ENCODE measurements at regions not wholly inside any gene's neighbourhood (a gene's known extent, or its start where the extent isn't known, plus 50 kb on each side); places are given as distances from the start of the nearest gene placed in this dataset.

GRCh38 chr1:4084446-4084845, 184.4 kb upstream of the C1orf174 start:
- H3K4me1 ChIP-seq, result peaks cover 0 to 14% (median 0%) of the 10 kb centered on the region in 4 donors
- no peak overlapping the region for H3K4me3 ChIP-seq
- intact Hi-C loops (cut with DNase I; ENCODE audit: low total_unique reads), result no loop called here
- TF ChIP-seq CTCF (IDR thresholded peaks at IDR 0.05), result no peak
- DNase-seq, result no peak
- H3K27me3 ChIP-seq, result peaks cover 0 to 34% of the 10 kb centered on the region in 2 donors
- H3K27ac ChIP-seq, result no peak overlapping the region
- no peaks in the 10 kb centered on the region for H3K36me3 ChIP-seq
- no peaks in the 10 kb centered on the region for H3K9me3 ChIP-seq

DNA sequence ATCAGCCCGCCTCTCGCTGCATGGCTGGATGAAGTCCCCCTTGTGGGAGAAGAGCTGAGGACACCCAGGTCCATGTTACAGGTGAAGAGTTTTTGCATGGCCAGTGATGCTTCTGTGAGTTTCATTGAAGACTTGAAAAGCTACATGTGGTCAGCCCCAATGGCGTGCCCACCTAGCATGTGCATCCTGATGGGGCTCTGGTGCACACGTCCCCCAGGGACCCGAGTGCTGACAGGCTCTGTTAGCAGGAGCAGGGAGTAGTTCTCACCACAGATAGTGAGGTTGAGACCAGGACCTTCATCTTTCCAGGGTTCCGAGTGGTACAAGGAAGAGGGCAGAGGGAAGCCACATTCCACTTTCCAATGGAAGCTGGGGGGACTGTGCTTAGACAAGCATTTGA, 184.8 kb upstream of the C1orf174 start:
- intact Hi-C loops (cut with DNase I; ENCODE audit: low total_unique reads), result no loop called here
- Histone ChIP-seq H3K4me3 (no peak overlapping the region), H3K9me3 (no peaks in the 10 kb centered on the region), H3K4me1 (peaks cover 0 to 14% (median 0%) of the 10 kb centered on the region in 4 donors), H3K27ac (no peak overlapping the region), H3K36me3 (no peaks in the 10 kb centered on the region), H3K27me3 (peaks cover 0 to 35% of the 10 kb centered on the region in 2 donors)
- TF ChIP-seq CTCF (IDR thresholded peaks at IDR 0.05), result no peak
- DNase-seq, result peak in 1 of 2 donors; percentile 20

DNA sequence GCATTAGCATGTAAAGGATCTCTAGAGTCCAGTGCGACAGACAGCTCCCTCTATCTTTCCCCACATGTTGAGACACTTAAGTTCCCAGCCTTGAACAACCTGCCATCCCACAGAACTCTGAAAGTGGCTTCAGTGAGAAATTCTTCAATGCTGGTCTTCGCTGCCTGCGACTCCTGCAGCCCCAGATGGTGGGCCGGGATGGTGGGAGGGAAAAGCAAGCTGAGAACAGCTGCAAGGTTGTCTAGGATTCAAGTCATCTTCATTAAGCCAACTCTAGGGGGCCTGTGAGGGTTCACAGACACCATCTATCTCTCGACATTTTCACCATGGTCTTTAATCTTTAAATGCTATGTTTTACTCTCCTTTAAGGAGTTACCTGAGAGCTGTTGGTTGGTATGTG, 185.5 kb upstream of the C1orf174 start:
- peaks cover 0 to 14% (median 0%) of the 10 kb centered on the region in 4 donors for H3K4me1 ChIP-seq
- peaks cover 0 to 40% of the 10 kb centered on the region in 2 donors for H3K27me3 ChIP-seq
- peak in 1 of 2 donors; percentile 10 for DNase-seq

DNA sequence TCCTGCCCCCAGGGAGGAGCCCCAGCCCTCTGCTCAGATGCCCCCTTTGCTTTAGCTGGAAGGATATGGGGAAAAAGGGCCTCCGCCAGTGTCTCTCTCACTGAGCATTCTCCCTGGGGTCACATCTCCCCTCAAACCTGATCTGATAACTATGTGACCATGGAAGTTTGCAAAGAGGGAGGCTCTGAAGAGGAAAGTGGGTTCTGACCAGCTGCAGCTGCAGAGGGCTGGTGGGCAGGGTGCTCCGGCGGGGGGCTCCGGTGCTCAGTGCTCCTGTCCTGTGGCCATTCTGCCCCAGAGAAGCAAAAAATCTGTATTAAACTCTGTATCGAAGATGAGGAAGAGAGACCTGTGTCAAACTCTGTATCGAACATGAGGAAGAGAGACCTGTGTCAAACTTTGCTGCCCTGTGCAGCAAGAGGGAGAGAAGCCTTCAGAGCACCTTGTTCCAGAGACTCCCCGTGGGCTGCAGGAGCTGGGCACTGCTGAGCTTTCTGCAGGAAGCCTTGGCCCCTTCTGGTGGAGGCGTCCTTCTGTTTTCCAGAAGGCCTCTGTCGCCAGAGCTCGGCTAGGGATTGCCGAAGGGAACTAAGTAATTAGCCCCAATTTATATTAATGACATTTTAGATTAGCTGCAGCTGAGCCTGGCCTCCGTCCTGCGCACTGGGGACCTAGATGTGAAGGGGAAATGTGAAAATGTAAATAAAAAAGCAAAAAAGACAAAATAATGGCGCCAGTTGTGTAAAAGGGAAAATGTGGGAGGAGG, 186.2 kb upstream of the C1orf174 start:
- Histone ChIP-seq H3K4me1 (peaks cover 0 to 14% (median 0%) of the 10 kb centered on the region in 4 donors), H3K36me3 (no peaks in the 10 kb centered on the region), H3K27me3 (peaks cover 0 to 37% of the 10 kb centered on the region in 2 donors), H3K27ac (no peak overlapping the region), H3K4me3 (no peak overlapping the region), H3K9me3 (peaks cover 0 to 6% (median 0%) of the 10 kb centered on the region in 3 donors)
- DNase-seq, result peak in 1 of 2 donors; percentile 25
- intact Hi-C loops (cut with DNase I; ENCODE audit: low total_unique reads), result no loop called here
- no peak for TF ChIP-seq CTCF (IDR thresholded peaks at IDR 0.05)

More for the DNA sequence above, 185.5 kb upstream of the C1orf174 start:
- intact Hi-C loops (cut with DNase I; ENCODE audit: low total_unique reads), result no loop called here
- Histone ChIP-seq H3K9me3 (no peaks in the 10 kb centered on the region), H3K36me3 (no peaks in the 10 kb centered on the region), H3K27ac (no peak overlapping the region), H3K4me3 (no peak overlapping the region)
- no peak for TF ChIP-seq CTCF (IDR thresholded peaks at IDR 0.05)

DNA sequence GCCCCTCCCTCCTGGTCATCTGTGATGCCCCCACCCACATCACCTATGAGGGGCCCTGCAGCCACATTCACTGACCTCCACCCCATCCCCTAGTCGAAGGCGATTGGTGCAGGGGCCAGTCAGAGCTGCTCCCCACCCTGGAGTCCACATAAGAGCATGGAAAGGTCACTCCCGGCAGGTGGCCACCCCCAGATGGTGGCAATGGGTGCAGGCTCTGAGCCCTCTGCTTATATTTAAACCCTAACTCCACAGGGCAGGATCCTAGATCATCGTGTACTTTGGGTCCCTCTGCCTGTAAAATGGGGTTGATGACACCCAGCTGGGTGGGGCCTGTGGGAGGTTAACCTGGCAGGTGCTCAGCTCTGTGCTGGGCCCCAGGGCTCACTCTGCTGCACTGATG, 186.8 kb upstream of the C1orf174 start:
- peaks cover 0 to 31% of the 10 kb centered on the region in 2 donors for H3K27me3 ChIP-seq
- no peak for TF ChIP-seq CTCF (IDR thresholded peaks at IDR 0.05)
- peaks cover 0 to 14% (median 0%) of the 10 kb centered on the region in 4 donors for H3K4me1 ChIP-seq
- peaks cover 0 to 10% (median 0%) of the 10 kb centered on the region in 3 donors for H3K9me3 ChIP-seq
- peak in 1 of 2 donors; percentile 34 for DNase-seq
- no peak overlapping the region for H3K4me3 ChIP-seq
- H3K36me3 ChIP-seq, result no peaks in the 10 kb centered on the region
- H3K27ac ChIP-seq, result no peak overlapping the region
- intact Hi-C loops (cut with DNase I; ENCODE audit: low total_unique reads), result no loop called here

Data from tibial artery (tissue), 4 donors.